NCI-H524 (cell line): ENCODE measurements at regions not wholly inside any gene's neighbourhood (a gene's known extent, or its start where the extent isn't known, plus 50 kb on each side); places are given as distances from the start of the nearest gene placed in this dataset.
A peak's percentile ranks its signal among the peaks of the same experiment; 100 is the strongest.
"Not testable (repeated sequence)": the region's sequence is repeated elsewhere in the genome, so short reads cannot be mapped to it uniquely, and the experiment has no call there.

ENCODE experiments used
- DNase-seq, 2 experiments: peaks; one replicate each; lab custom pipeline; 2025; lab: John Stamatoyannopoulos, UW

GRCh38 chr14:24744641-24745040 lies 110.7 kb upstream of the GZMB start:
- no peak for DNase-seq

GRCh38 chr14:24741871-24742270 lies 107.9 kb upstream of the GZMB start:
- DNase-seq = no peak

GRCh38 chr14:24735984-24736630 lies 102.1 kb upstream of the GZMB start:
- no peak for DNase-seq

GRCh38 chr14:24734917-24735500 lies 101.0 kb upstream of the GZMB start:
- DNase-seq = peak; percentile 71 to 85

GRCh38 chr14:24726480-24726879 lies 92.5 kb upstream of the GZMB start:
- DNase-seq = no peak

- DNase-seq = no peak
Measured at GRCh38 chr14:24725311-24725710, 91.3 kb upstream of the GZMB start.

- DNase-seq = no peak
Measured at GRCh38 chr14:24721775-24722174, 87.8 kb upstream of the GZMB start.

- no peak for DNase-seq
Measured at GRCh38 chr14:24715239-24715638, 81.2 kb upstream of the GZMB start.

- no peak for DNase-seq
Measured at GRCh38 chr14:24713404-24713803, 79.4 kb upstream of the GZMB start.

GRCh38 chr14:24712909-24713308 lies 78.9 kb upstream of the GZMB start:
- DNase-seq = peak; percentile 89 to 97

- DNase-seq = no peak
Measured at GRCh38 chr14:24712374-24712773, 78.4 kb upstream of the GZMB start.

GRCh38 chr14:24710403-24711112 lies 76.6 kb upstream of the GZMB start:
- peak; percentile 75 to 87 for DNase-seq

GRCh38 chr14:24708684-24709083 lies 74.7 kb upstream of the GZMB start:
- DNase-seq = no peak

- DNase-seq = no peak
Measured at GRCh38 chr14:24706351-24706750, 72.4 kb upstream of the GZMB start.

- DNase-seq = no peak
Measured at GRCh38 chr14:24705840-24706239, 71.8 kb upstream of the GZMB start.

- no peak for DNase-seq
Measured at GRCh38 chr14:24701062-24701461, 67.1 kb upstream of the GZMB start.

GRCh38 chr14:24700511-24700910 lies 66.5 kb upstream of the GZMB start:
- DNase-seq = peak in 1 of 2 experiments; percentile 69

GRCh38 chr14:24699052-24699451 lies 65.1 kb upstream of the GZMB start:
- no peak for DNase-seq

GRCh38 chr14:24696280-24696920 lies 62.4 kb upstream of the GZMB start:
- not testable (repeated sequence) for DNase-seq

- DNase-seq = no peak
Measured at GRCh38 chr14:24695265-24696241, 61.6 kb upstream of the GZMB start.

GRCh38 chr14:24694680-24695079 lies 60.7 kb upstream of the GZMB start:
- no peak for DNase-seq

GRCh38 chr14:24693983-24694382 lies 60.0 kb upstream of the GZMB start:
- no peak for DNase-seq
